ENCODE measurements at regions not wholly inside any gene's neighbourhood (a gene's known extent, or its start where the extent isn't known, plus 50 kb on each side); places are given as distances from the start of the nearest gene placed in this dataset.

DNA sequence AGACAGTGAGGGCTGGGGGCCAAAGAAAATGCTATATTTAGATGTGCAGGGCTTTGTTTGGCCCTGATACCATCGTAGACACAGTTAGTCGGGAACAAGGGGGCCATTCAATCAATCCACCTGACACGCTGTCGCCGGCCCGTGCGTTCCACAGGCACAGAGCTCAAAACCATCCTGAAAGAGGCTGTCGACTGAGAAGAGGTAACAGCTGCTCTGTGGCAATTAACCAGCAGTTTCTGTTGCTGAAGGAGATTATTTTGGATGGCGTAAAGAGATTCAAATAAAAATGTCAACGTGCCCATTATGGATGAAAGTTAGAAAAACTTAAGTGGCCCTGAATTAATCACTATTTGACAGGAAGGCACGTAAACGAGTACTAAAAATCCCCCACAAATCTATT lies 276.2 kb upstream of the IRX5 start:
- peaks cover 10% of the 10 kb centered on the region for H3K9me3 Mint-ChIP-seq
- H3K36me3 Mint-ChIP-seq (ENCODE audit: low read depth): peaks cover 3% of the 10 kb centered on the region
- peaks cover 70% of the 10 kb centered on the region for H3K27me3 Mint-ChIP-seq (ENCODE audit: low read depth)
- TF ChIP-seq, protein P1, sequence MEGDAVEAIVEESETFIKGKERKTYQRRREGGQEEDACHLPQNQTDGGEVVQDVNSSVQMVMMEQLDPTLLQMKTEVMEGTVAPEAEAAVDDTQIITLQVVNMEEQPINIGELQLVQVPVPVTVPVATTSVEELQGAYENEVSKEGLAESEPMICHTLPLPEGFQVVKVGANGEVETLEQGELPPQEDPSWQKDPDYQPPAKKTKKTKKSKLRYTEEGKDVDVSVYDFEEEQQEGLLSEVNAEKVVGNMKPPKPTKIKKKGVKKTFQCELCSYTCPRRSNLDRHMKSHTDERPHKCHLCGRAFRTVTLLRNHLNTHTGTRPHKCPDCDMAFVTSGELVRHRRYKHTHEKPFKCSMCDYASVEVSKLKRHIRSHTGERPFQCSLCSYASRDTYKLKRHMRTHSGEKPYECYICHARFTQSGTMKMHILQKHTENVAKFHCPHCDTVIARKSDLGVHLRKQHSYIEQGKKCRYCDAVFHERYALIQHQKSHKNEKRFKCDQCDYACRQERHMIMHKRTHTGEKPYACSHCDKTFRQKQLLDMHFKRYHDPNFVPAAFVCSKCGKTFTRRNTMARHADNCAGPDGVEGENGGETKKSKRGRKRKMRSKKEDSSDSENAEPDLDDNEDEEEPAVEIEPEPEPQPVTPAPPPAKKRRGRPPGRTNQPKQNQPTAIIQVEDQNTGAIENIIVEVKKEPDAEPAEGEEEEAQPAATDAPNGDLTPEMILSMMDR (IDR thresholded peaks at IDR 0.05; ENCODE audit: unreplicated experiment in 3 of 3): no peak
- peak overlapping the region; percentile 48 to 83 (median 52) for H3K27ac Mint-ChIP-seq
- H3K4me3 Mint-ChIP-seq: peak overlapping the region; percentile 38 to 58 (median 56)
- peaks cover 54% of the 10 kb centered on the region for H3K4me1 Mint-ChIP-seq

DNA sequence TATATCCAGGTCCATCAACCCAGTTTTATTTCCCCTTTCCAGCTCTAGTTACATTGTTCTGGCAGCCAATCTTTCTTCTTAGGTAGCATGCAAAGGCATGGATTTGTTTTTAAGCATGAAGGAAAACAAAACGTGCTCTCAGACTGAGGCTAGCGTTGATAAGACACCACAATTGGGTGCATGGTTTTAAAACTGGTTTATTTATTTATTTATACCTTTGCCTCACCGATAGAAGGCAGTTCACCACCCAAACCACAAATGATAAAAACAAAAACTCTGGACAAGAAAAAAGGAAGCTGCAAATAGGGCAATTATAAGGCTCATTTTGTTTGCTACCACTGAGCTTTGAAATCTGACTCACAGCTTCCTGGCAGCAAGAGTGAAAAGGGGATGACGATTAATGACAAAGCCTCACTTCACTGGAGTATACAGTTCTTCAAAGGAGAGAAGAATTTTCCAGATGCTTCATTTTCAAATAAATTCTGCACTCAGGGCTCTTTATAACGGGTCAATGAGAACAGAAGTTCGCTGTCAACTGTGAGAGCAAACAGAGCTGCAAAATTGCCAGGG lies 278.4 kb upstream of the IRX5 start:
- no peaks in the 10 kb centered on the region for H3K36me3 Mint-ChIP-seq (ENCODE audit: low read depth)
- H3K4me1 Mint-ChIP-seq: peaks cover 58% of the 10 kb centered on the region
- no peak overlapping the region for H3K4me3 Mint-ChIP-seq
- H3K27ac Mint-ChIP-seq: no peak overlapping the region
- peaks cover 86% of the 10 kb centered on the region for H3K27me3 Mint-ChIP-seq (ENCODE audit: low read depth)
- peaks cover 6% of the 10 kb centered on the region for H3K9me3 Mint-ChIP-seq
- TF ChIP-seq, protein P1 (IDR thresholded peaks at IDR 0.05; ENCODE audit: unreplicated experiment in 3 of 3): no peak

DNA sequence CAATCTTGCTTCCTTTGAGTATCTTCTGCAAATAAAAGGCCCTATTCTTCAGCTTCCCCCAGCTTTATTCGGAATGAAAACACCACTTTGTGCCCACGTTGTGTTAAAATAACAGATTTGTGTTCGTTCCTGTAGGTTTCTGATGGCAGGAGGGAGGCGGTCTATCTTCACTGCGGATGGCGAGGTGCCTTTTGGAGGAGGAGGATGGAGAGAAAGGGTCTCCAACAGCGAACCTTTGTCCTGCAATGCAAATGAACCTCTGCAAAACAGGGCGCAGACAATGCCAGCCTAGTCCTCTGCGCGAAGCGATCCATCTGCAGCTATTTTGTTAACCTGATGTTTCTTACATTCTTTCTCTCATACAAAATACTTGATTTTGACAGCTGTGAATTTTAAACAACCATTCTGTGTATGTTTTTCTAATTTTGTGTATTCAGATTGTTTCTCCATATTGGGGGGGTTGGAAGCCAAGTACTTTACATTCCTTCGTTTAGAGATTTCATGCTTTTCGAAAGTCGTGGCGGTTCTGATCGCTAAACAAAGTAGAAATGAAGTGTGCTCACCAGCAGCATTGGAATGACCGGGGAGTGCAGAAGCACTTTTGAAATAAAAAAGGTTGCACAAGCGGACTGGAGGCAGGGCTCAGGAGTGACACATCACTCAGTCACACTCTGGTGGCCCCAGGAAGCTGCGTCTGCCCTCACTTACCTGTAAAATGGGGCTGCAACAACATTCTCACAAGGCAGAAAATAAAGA lies 279.0 kb upstream of the IRX5 start:
- TF ChIP-seq, protein P1 (IDR thresholded peaks at IDR 0.05; ENCODE audit: unreplicated experiment in 3 of 3): no peak
- Mint-ChIP-seq H3K9me3 (peaks cover 3% of the 10 kb centered on the region), H3K27ac (no peak overlapping the region), H3K36me3 (ENCODE audit: low read depth) (no peaks in the 10 kb centered on the region), H3K4me3 (no peak overlapping the region), H3K4me1 (peaks cover 52% of the 10 kb centered on the region), H3K27me3 (ENCODE audit: low read depth) (peaks cover 81% of the 10 kb centered on the region)

DNA sequence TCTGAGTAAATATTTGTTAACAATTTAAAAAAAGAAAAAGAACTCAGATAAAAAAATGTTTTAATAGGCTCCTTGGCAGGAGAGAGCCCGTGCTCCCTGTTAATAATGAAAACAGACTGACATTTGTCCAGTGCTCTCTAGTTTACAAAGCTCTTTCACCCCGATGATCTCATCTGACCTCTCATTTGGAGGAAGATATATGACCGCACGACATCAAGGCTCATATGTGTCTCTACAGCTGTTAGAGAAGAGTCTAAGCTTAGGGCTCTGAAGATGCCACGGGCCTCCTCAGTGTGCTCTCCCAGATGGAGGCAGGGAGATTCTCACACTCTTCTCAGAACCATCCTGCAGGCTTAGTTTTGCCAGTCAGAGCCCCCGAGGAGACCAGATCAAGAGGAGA lies 280.8 kb upstream of the IRX5 start:
- H3K4me1 Mint-ChIP-seq: peaks cover 39% of the 10 kb centered on the region
- peak overlapping the region in 1 of 3 experiments; percentile 14 for H3K4me3 Mint-ChIP-seq
- peaks cover 3% of the 10 kb centered on the region for H3K9me3 Mint-ChIP-seq
- H3K27ac Mint-ChIP-seq: no peak overlapping the region
- TF ChIP-seq, protein P1 (IDR thresholded peaks at IDR 0.05; ENCODE audit: unreplicated experiment in 3 of 3): no peak
- peaks cover 68% of the 10 kb centered on the region for H3K27me3 Mint-ChIP-seq (ENCODE audit: low read depth)
- H3K36me3 Mint-ChIP-seq (ENCODE audit: low read depth): no peaks in the 10 kb centered on the region

DNA sequence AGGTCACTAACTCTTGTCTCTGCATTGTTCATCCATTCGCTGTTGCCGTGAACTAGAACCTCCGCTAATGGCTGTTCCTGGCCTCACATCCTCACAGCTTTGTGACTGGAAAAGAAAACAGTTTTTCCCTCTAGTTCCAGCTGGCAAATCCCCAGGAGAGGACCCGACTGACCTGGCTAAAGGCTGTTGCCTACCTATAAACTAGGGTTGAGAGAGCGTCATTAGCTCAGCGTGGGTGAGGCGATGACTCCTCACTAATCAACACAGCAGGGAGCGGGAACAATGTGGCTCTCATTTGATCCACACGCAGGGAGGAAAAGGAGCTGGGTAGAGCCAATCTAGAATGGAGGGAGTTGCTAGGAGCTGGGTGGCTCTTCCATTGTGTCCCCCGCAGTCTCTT lies 282.1 kb upstream of the IRX5 start:
- TF ChIP-seq, protein P1 (IDR thresholded peaks at IDR 0.05; ENCODE audit: unreplicated experiment in 3 of 3): no peak
- H3K9me3 Mint-ChIP-seq: peaks cover 3% of the 10 kb centered on the region
- H3K36me3 Mint-ChIP-seq (ENCODE audit: low read depth): no peaks in the 10 kb centered on the region
- H3K4me3 Mint-ChIP-seq: peak overlapping the region in 1 of 3 experiments; percentile 2
- H3K27ac Mint-ChIP-seq: no peak overlapping the region
- H3K4me1 Mint-ChIP-seq: peaks cover 26% of the 10 kb centered on the region
- H3K27me3 Mint-ChIP-seq (ENCODE audit: low read depth): peaks cover 64% of the 10 kb centered on the region
